ENCODE measurements at regions not wholly inside any gene's neighbourhood (a gene's known extent, or its start where the extent isn't known, plus 50 kb on each side); places are given as distances from the start of the nearest gene placed in this dataset.

DNA sequence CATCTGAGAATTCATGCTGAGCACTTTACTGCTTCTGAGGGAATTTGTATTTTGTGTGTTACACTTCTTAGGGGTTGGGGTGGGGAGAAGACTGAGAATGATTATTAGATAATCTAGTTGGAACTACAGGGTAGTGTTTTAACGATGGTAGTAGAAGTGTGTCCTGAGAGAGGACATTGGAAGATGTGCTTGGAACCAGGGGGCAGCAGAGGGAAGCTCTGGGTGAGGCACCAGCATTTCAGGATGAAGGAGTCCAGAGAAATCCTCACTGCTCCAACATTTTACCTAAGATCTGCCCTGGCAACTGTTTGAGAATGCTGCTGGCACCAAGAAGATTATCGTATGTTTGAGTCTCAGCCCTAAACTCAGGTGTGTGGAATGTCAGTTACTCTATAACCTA lies 145.5 kb downstream of the SQOR start:
- TF ChIP-seq EZH2 (IDR thresholded peaks at IDR 0.05; ENCODE audit: low read length, unreplicated experiment) (no peak), EZH2phosphoT487 (IDR thresholded peaks at IDR 0.05; ENCODE audit: borderline replicate concordance, low read length) (no peak)

All from PC-3 (cell line).